NCI-H524 (cell line): ENCODE measurements at regions not wholly inside any gene's neighbourhood (a gene's known extent, or its start where the extent isn't known, plus 50 kb on each side); places are given as distances from the start of the nearest gene placed in this dataset.
A peak's percentile ranks its signal among the peaks of the same experiment; 100 is the strongest.

ENCODE experiments used
- DNase-seq, 2 experiments: peaks; one replicate each; lab custom pipeline; 2025; lab: John Stamatoyannopoulos, UW

DNA sequence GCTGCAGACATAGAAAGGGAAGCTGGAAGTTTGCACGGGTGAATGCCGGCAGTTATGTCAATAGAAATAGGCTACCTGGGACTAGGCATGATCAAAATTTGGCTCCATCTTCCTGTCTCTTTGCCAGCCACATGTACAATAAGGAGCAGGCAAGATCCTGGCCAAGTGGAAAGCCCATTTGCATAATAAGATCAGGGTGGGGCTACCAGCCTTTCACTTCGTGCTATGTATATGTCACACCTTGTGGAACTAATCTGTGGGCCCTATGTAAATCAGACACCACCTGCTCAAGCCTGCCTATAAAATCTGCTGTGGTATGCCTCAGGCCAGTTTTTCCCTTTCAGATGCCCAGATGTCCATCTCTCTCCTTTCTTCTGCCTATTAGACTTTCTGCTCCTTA, 79.3 kb upstream of the DRD2 start:
- DNase-seq = peak; percentile 82 to 94

DNA sequence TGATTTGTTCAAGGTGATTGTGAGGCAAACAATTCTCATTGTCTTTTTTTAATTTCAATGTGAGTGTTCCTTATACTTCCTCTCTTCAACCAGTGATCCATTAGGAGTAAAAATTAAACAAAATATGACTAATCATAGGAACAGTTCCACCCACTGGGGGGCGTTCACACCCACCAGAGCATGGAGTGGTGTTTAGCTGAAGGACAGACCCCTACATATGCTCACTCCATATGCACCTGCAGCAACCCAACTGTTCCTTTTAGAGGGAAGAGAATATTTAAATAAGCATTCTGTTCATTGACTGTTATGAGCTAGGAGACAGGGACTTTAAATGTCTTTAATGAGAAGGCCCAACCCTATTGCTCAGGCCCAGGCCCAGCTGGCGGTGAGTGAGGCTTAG, 78.7 kb upstream of the DRD2 start:
- peak; percentile 73 to 94 for DNase-seq

DNA sequence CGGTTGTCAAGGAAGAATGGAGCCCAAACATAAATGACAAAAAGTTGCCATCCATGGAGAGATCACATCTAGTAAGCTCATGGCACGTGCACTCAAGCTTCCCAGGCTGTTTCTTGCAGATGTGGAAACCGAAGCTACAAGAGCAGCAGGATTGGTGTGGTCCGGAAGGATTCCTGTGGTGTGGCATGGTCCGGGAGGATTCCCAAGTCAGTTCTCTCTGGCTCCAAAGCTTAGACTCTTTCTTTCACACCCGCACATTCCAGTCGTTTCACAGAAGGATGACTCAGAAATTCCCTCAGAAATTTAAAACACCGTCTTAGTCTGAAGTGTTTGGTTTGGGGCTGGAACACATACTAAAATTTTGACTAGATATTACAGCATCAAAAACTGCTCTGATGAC, 78.0 kb upstream of the DRD2 start:
- no peak for DNase-seq

DNA sequence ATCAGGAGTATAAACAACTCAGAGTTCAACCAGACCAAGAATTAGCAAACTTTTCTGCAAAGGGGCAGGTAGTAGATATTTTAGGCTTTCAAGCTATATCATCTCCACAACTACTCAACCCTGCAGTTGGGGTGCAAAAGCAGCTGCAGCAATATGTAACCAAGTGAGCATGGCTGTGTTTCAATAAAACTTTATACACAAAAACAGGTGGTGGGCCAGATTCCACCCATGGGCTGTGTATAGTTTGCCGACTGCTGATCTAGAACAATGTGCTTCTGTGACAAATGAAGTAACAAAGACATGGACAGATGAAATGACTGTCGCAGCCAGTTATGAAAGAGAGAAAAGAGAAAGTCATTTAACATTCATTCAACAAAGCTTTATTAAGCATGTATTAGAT, 77.1 kb upstream of the DRD2 start:
- DNase-seq = no peak

DNA sequence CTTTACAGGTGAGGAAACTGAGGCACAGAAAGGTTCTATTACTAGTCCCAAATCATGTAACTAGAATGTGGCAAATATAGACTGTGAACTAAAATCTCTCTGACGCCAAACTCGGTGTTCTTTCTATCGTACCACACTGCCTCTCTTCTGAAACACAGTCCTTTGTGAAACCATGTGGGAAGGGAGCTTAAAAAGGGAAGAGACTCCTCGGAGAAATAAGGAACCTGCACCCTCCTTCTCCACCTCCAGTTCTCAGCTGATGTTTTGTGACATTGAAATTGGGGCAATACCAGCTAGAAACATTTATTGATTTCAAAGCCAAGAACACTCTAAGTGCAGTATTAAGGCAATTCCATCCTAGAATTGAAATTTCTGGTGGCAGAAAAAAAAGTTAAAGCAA, 76.4 kb upstream of the DRD2 start:
- DNase-seq = no peak

GRCh38 chr11:113549611-113550578, 74.7 kb upstream of the DRD2 start:
- DNase-seq = peak; percentile 50 to 79

- DNase-seq = no peak
Observed at GRCh38 chr11:113549061-113549460, 73.9 kb upstream of the DRD2 start.

GRCh38 chr11:113547739-113548138, 72.5 kb upstream of the DRD2 start:
- no peak for DNase-seq

- no peak for DNase-seq
Observed at GRCh38 chr11:113546757-113547507, 71.7 kb upstream of the DRD2 start.

DNA sequence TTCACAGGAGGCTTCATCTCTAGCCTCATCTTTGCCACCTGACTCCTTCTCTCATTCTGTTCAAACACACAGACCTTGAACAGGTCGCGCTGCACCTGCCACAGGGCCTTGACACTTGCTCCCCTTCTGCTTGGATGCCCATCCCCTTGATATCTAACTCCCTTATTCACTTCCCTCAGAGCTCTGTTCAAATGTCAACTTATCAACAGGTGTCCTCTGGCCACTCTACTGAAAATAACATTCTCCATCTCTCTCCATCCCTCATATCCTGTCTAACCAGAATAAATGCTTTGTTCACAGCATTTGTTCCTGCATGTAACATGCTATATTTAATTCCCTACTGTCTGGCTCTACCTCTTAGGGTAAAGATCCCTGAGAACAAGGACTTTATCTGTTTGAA, 67.2 kb upstream of the DRD2 start:
- no peak for DNase-seq

DNA sequence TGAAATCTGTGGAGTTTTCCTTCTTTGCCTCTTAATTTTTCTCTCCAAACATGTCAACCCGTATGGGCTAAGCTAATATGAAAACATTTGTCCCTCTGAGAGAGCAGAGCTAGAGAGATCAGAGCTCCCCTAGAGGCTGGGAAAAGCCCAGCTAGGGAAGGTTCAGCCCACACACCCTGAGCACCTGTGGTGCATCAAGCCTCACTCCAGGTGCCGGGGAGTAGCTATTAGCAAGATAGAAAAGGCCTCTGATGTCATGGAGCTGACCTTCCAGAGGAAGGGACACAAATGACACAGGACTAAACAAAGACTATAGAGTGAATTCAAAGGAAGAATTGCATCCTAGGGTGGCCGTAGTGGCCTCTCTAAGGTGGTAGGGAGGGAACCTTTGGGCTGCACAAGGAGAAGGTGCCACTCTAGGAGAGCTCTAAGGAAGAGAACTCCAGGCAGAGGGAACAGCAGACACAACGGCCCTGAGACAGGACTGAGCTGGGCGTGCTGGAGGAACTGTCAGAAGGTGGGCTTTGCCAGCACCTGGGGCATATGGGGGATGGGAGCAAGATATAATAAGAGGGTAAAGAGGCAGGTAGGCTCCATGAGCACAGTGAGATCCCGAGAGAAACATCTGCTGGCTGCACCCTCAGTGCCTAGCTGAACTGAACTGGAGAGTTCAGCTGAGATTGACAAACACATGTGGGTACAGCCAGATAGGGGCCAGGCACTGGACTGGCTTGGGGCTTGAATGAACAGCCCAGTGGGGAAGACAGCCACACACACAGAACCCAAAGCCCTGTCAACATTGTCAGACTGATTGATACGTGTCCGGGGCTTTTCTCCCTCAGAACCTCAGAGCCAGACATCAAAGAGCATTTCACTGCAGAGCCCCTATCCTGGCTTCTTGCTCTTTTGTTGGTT, 65.5 kb upstream of the DRD2 start:
- DNase-seq = no peak

GRCh38 chr11:113538451-113539412, 63.5 kb upstream of the DRD2 start:
- peak in 1 of 2 experiments; percentile 15 for DNase-seq

DNA sequence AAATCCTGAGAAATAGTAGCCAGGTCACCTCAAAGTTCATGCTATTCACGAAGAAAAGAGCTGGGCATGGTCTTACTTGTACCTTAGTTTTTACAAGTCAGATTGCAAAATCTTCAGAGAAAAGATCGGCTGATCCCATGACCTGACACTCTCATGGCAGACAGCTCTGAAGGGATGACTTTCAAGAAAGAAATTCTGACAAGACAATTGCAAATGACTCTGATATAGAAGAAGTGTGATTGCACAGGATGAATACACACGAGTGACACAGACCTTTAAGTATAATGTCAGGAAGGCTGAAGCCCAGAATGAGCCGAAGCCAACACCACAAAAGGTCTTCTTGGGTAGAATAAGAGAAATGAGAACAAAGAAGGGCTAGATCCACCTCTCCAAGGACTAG, 59.4 kb upstream of the DRD2 start:
- DNase-seq = no peak

GRCh38 chr11:113533425-113533698, 58.2 kb upstream of the DRD2 start:
- DNase-seq = peak in 1 of 2 experiments; percentile 8

DNA sequence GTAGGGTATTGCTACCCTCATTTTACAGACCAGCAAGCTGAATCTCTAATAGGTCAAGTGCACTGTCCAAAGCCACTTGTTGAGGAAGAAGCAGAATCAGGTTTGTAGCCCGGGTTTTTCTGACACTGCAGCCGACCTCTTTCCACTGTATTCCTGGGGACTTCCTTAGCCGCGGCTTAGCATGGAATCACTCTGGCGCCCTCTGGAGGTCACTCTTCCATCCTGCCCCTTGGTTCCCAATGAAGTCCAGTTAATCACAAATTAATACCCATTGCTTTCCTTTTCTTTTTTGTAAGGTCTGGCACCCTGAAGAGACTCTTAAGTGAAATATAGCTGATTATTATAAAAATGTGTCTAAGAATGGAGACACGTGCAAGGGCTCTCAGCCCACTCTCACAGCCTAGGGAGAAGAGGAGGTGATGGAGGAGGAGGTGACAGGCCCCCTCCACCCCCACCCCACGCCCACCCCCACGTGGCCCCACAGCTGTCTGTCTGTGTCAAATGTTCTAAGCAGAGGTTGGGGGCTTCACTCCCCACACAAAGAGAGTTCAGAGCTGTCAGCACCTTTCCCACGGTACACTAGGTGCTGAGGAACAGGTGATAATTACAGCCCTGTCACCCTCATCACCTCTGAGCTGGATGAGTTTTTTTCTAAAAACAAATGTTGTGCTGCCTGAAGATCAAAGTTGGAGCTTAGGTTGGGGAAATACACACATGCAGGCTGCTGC, 57.7 kb upstream of the DRD2 start:
- peak; percentile 48 to 81 for DNase-seq

DNA sequence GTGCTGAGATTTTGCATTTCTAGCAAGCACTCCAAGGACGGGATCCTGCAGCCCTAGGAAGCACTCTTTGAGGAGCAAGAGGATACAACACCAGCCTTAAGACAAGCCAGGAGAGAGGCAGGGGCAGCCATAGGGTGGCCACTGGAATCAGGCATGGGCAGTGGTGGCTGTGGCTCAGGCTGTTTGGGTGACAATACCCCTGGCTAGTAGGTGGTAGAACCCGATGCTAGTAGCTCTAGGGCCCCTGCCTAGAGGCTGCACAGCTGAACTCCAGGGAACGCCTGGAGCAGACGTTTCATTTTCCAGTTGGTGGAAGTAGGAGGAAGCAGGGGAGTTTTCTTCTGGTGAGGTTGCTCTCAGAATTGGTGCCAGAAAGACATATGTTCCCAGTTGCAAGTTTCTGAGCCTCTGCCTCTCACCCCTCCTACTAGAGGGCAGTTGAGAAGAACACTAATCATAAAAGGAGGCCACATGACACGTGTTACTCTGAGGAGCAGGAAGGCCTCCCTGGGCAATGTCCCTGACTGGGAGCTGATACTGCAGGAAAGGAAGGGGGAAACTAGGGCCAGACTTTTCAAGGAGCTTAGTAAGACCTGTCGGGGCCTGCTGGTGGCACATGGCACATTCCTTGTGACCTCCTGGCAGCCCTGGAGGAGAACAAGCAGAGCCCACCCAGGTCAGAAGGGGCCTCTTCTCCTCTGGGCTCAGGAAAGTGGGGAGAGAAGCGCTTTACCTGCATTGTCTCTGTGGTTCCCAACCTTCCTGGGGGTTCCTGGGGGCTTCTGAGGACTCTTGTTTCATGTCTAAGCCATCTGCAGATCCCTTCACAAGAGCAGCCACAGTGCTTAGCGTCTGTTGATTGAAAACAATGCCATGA, 56.6 kb upstream of the DRD2 start:
- DNase-seq = peak; percentile 56 to 82

- no peak for DNase-seq
Observed at GRCh38 chr11:113531083-113531482, 55.9 kb upstream of the DRD2 start.

- DNase-seq = peak; percentile 97 to 98
Observed at GRCh38 chr11:113529606-113530005, 54.4 kb upstream of the DRD2 start.

- DNase-seq = no peak
Observed at GRCh38 chr11:113528982-113529381, 53.8 kb upstream of the DRD2 start.
